Colonic mucosa (tissue), 4 donors: ENCODE measurements at regions not wholly inside any gene's neighbourhood (a gene's known extent, or its start where the extent isn't known, plus 50 kb on each side); places are given as distances from the start of the nearest gene placed in this dataset.
"Not testable (repeated sequence)": the region's sequence is repeated elsewhere in the genome, so short reads cannot be mapped to it uniquely, and the experiment has no call there.

ENCODE experiments used
- DNase-seq: peaks from one replicate; pipeline ENCODE4 v3.0.0-alpha.2; 2020
- H3K27ac ChIP-seq: fragments of 200-600 bp; one replicate; pipeline ENCODE4 v1.8.0; 2021
- H3K27me3 ChIP-seq: fragments of 200-600 bp; one replicate; pipeline ENCODE4 v1.8.0; 2021
- H3K36me3 ChIP-seq: fragments of 200-600 bp; one replicate; pipeline ENCODE4 v1.8.0; 2021
- H3K4me1 ChIP-seq: fragments of 200-600 bp; one replicate; pipeline ENCODE4 v1.8.0; 2021; ENCODE audit warnings: mild to moderate bottlenecking
- H3K4me3 ChIP-seq: fragments of 200-600 bp; one replicate; pipeline ENCODE4 v1.8.0; 2021
- H3K9ac ChIP-seq, 2 donors: one replicate each; pipeline ENCODE4 v1.7.0; 2013; ENCODE audit warnings: control low read depth in 2 of 2, low read depth in 2 of 2, low read length in 2 of 2
- H3K9me3 ChIP-seq: fragments of 200-600 bp; one replicate; pipeline ENCODE4 v1.8.0; 2021
- intact Hi-C: fragments of 100-400 bp; cut with DNase I; formaldehyde crosslinking; loops from one replicate; pipeline ENCODE4 v1.14.1; 2022
- TF ChIP-seq, protein P1 (sequence below): fragments of 200-600 bp; IDR thresholded peaks from one replicate; pipeline ENCODE4 v1.8.0; 2022; ENCODE audit warnings: antibody characterized with exemption, mild to moderate bottlenecking
- donor health status: healthy.
- donor health status: DM: no; HTN: no; CAD: no.
- donor health status: DM: no; HTN: no; CAD: no.

DNA sequence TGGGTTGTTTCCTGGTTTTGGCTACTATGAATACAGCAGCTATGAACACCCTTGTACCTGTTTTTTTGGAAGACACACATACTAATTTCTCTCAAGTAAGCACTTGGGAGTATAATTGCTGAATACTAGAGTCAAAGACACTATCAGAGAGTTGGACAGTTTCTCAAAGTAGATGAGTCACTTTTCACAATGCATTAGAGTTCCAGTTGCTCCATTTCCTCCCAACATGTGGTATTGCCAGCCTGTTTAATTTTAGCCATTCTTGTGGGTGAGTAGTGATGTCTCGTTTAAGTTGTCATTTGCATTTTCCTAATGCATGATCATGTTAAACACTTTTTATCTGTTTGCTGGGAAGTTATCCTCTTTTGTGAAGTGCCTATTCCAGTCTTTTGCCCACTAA lies 81.6 kb upstream of the GDNF start:
- Histone ChIP-seq H3K36me3 (no peaks in the 10 kb centered on the region), H3K4me1 (no peaks in the 10 kb centered on the region), H3K9ac (no peak overlapping the region), H3K4me3 (no peak overlapping the region), H3K9me3 (no peaks in the 10 kb centered on the region), H3K27me3 (no peaks in the 10 kb centered on the region), H3K27ac (no peak overlapping the region)
- no peak for DNase-seq
- intact Hi-C loops, result no loop called here
- TF ChIP-seq, protein P1, sequence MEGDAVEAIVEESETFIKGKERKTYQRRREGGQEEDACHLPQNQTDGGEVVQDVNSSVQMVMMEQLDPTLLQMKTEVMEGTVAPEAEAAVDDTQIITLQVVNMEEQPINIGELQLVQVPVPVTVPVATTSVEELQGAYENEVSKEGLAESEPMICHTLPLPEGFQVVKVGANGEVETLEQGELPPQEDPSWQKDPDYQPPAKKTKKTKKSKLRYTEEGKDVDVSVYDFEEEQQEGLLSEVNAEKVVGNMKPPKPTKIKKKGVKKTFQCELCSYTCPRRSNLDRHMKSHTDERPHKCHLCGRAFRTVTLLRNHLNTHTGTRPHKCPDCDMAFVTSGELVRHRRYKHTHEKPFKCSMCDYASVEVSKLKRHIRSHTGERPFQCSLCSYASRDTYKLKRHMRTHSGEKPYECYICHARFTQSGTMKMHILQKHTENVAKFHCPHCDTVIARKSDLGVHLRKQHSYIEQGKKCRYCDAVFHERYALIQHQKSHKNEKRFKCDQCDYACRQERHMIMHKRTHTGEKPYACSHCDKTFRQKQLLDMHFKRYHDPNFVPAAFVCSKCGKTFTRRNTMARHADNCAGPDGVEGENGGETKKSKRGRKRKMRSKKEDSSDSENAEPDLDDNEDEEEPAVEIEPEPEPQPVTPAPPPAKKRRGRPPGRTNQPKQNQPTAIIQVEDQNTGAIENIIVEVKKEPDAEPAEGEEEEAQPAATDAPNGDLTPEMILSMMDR, result no peak

DNA sequence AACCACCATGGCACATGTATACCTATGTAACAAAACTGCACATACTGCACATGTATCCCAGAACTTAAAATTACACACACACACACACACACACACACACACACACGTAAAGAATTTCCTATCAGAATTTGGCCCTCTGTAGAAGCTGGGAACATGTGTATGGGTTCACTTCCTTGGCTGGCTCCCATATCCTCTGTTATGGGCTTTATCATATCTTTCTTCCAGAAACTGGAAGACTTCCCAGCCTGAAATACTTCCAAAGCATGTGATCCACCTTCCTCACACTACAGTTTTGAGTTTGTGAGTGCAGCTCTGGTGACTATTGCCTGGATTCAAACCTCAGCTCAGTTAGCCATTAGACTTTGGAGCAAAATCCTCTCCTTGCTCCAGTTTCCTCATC lies 78.6 kb upstream of the GDNF start:
- DNase-seq, result no peak
- Histone ChIP-seq H3K4me3 (no peak overlapping the region), H3K9me3 (no peaks in the 10 kb centered on the region), H3K36me3 (no peaks in the 10 kb centered on the region), H3K9ac (no peak overlapping the region), H3K27ac (no peak overlapping the region), H3K27me3 (no peaks in the 10 kb centered on the region), H3K4me1 (no peaks in the 10 kb centered on the region)
- TF ChIP-seq, protein P1, result no peak
- intact Hi-C loops, result no loop called here

DNA sequence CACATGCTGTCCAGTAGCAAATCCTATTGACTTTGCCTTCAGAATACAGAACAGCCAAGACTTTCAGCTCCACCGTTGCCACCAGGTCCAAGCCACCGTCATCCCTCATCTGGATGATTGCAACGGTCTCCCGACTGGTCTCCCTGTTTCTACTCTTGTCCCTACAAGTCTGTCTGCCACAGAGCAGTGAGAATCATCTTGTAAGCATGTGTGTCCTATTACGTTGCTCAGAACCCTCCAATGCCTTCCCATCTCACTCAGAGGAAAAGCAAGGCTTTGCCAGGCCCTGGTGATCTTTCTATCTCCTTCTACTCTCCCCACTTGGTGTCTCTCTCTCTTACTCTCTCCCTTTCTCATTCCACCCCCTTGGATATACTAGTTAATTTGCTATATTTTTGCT lies 76.7 kb upstream of the GDNF start:
- H3K4me3 ChIP-seq, result no peak overlapping the region
- intact Hi-C loops, result no loop called here
- no peaks in the 10 kb centered on the region for H3K4me1 ChIP-seq
- TF ChIP-seq, protein P1, result no peak
- H3K27ac ChIP-seq, result no peak overlapping the region
- H3K9me3 ChIP-seq, result no peaks in the 10 kb centered on the region
- H3K27me3 ChIP-seq, result no peaks in the 10 kb centered on the region
- no peak overlapping the region for H3K9ac ChIP-seq
- H3K36me3 ChIP-seq, result no peaks in the 10 kb centered on the region
- DNase-seq, result no peak

DNA sequence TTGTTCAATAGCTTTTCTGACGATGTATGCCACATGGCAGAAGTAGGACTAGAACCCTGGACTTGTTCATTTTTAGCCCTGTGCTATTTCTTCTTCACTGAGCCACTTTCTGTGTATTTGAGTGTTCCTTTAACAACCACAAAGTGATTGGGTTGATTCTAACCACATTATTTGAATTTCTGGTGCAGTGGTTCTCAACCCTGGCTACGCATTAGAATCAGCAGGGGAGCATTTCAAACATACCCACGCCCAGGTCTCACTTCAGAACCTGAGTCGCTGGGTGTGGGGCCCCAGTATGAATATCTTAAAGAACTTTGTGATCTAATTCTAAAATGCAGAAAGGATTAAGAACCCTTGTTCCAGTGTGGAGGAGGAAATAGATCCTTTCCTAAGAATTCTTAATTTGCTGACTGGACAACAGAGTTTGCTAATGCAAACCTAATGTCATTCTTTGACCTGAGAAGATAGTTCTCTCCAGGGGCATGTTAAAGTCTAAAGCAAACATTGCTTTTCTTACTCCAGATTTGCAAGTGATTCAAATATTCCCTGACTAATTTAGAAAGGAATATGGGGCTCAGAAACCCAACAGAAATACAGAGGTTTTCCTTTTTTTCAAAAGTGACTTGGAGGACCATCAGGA lies 75.4 kb upstream of the GDNF start:
- Histone ChIP-seq H3K27ac (no peak overlapping the region), H3K9me3 (no peaks in the 10 kb centered on the region), H3K27me3 (no peaks in the 10 kb centered on the region), H3K9ac (no peak overlapping the region), H3K4me3 (no peak overlapping the region), H3K36me3 (no peaks in the 10 kb centered on the region), H3K4me1 (no peaks in the 10 kb centered on the region)
- intact Hi-C loops, result no loop called here
- DNase-seq, result no peak
- TF ChIP-seq, protein P1, result no peak

DNA sequence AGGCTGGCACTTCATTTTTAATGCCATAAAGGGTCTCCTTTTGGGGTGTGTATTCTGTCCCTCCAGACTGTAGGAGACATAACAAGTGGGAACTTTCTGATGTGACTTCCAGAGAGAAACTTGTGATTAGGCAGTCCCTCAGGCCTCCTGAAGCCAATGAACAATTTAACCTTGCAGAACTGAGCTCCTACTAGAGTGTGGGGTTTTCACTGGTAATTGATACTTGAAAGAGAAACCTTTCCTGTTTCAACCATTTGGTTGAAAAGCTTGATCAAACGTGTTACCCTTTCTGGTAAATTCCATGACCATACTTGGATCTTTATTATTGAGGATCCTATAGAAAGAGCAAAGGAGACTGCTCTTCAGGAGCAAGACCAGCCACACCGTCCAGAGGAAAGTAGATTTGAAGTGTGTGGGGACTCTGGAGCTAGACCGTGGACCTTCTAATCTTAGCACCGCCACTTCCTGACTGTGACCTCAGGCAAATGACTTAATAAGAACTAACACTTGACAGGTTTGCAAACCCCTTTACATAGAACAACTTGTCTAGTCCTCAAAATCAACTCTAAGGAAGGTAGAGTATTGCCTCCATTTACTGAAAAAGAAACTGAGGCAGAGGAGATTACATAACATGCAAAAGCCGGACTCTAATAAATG lies 69.9 kb upstream of the GDNF start:
- H3K4me1 ChIP-seq, H3K4me3 ChIP-seq, intact Hi-C loops, H3K36me3 ChIP-seq, H3K27ac ChIP-seq, DNase-seq, H3K9me3 ChIP-seq, H3K27me3 ChIP-seq, H3K9ac ChIP-seq: not testable (repeated sequence)

DNA sequence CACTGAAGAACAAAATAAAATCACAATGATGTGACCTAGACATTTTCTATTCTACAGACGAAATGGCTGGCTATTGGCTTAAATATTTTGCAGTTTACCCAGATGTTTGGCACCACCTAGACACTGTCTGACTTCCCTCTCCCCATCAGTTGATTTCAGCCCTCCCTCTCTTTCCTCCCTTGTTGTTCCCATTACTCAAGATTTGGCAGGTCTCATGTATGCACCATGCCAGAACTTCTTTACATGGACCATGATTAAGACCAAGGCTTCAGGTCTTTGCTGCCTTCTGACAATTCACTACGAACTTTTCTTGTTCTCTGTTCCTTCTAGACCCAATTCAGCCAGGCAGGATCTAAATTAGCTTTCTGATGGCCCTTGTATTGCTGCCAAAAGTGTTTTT lies 66.6 kb upstream of the GDNF start:
- intact Hi-C loops, result no loop called here
- no peaks in the 10 kb centered on the region for H3K36me3 ChIP-seq
- TF ChIP-seq, protein P1, result no peak

More for the DNA sequence above, 66.6 kb upstream of the GDNF start:
- DNase-seq, result no peak
- Histone ChIP-seq H3K4me3 (no peak overlapping the region), H3K27me3 (no peaks in the 10 kb centered on the region), H3K27ac (no peak overlapping the region), H3K9me3 (no peaks in the 10 kb centered on the region), H3K9ac (no peak overlapping the region), H3K4me1 (no peaks in the 10 kb centered on the region)
